Activated naive CD4-positive, alpha-beta T cell treated with anti-CD3 and anti-CD28 coated beads for 36 hours (primary cell): ENCODE measurements at regions not wholly inside any gene's neighbourhood (a gene's known extent, or its start where the extent isn't known, plus 50 kb on each side); places are given as distances from the start of the nearest gene placed in this dataset.

ENCODE experiments used
- CTCF ChIA-PET: fragments of 350-600 bp; sonication (Branson Sonifier 250); formaldehyde crosslinking; loops from one replicate; lab custom pipeline; 2021; ENCODE audit warnings: antibody characterized with exemption; lab: Charles Lee
- DNase-seq: peaks from one replicate; pipeline ENCODE4 v3.0.0-alpha.2; 2020
- H3K27ac Mint-ChIP-seq: one replicate; pipeline ENCODE4 v1.8.0; 2021; ENCODE audit warnings: mild to moderate bottlenecking, mixed read lengths
- H3K27me3 Mint-ChIP-seq: one replicate; pipeline ENCODE4 v1.8.0; 2021; ENCODE audit warnings: low read depth, mixed read lengths
- H3K36me3 Mint-ChIP-seq: one replicate; pipeline ENCODE4 v1.8.0; 2021; ENCODE audit warnings: low read depth, mixed read lengths
- H3K4me1 Mint-ChIP-seq: one replicate; pipeline ENCODE4 v1.8.0; 2021; ENCODE audit warnings: low read depth, mixed read lengths
- H3K4me3 Mint-ChIP-seq: one replicate; pipeline ENCODE4 v1.8.0; 2021; ENCODE audit warnings: mild to moderate bottlenecking, moderate library complexity, mixed read lengths
- H3K9me3 Mint-ChIP-seq: one replicate; pipeline ENCODE4 v1.8.0; 2021; ENCODE audit warnings: mixed read lengths
- intact Hi-C: fragments of 100-400 bp; cut with micrococcal nuclease; formaldehyde crosslinking; loops from one replicate; pipeline ENCODE4 v1.15.1; 2023

GRCh38 chr5:89418407-89419085, 535.6 kb upstream of the MEF2C start:
- Mint-ChIP-seq H3K27ac (no peak overlapping the region), H3K4me3 (no peak overlapping the region), H3K27me3 (no peaks in the 10 kb centered on the region), H3K4me1 (no peaks in the 10 kb centered on the region), H3K36me3 (no peaks in the 10 kb centered on the region), H3K9me3 (peaks cover 1% of the 10 kb centered on the region)
- intact Hi-C loops: no loop called here
- CTCF ChIA-PET: no interaction called here
- no peak for DNase-seq

DNA sequence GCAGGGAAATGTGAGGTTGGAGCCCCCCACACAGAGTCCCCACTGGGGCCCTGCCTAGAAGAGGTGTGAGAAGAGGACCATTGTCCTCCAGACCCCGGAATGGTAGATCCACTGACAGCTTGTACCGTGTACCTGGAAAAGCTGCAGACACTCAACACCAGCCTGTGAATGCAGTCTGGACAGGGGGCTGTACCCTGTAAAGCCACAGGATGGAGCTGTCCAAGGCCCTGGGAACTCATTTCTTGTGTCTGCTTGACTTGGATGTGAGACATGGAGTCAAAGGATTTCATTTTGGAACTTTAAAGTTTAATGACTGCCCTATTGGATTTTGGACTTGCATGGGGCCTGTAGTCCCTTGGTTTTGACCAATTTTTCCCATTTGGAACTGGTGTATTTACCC, 535.0 kb upstream of the MEF2C start:
- H3K27me3 Mint-ChIP-seq: no peaks in the 10 kb centered on the region
- no peak for DNase-seq
- no peak overlapping the region for H3K27ac Mint-ChIP-seq
- peaks cover 1% of the 10 kb centered on the region for H3K9me3 Mint-ChIP-seq
- no peak overlapping the region for H3K4me3 Mint-ChIP-seq
- H3K36me3 Mint-ChIP-seq: no peaks in the 10 kb centered on the region
- no peaks in the 10 kb centered on the region for H3K4me1 Mint-ChIP-seq
- intact Hi-C loops: no loop called here
- CTCF ChIA-PET: no interaction called here

- Mint-ChIP-seq H3K4me1 (no peaks in the 10 kb centered on the region), H3K27ac (no peak overlapping the region)
- CTCF ChIA-PET: no interaction called here
These were observed 534.5 kb upstream of the MEF2C start for GRCh38 chr5:89417515-89417914.

GRCh38 chr5:89411891-89412290, 528.9 kb upstream of the MEF2C start:
- Mint-ChIP-seq H3K4me3 (no peak overlapping the region), H3K36me3 (no peaks in the 10 kb centered on the region), H3K27ac (no peak overlapping the region), H3K4me1 (no peaks in the 10 kb centered on the region), H3K27me3 (no peaks in the 10 kb centered on the region), H3K9me3 (no peaks in the 10 kb centered on the region)
- DNase-seq: no peak
- CTCF ChIA-PET: no interaction called here
- intact Hi-C loops: no loop called here

More at GRCh38 chr5:89417515-89417914, 534.5 kb upstream of the MEF2C start:
- no peak overlapping the region for H3K4me3 Mint-ChIP-seq
- no peak for DNase-seq
- no peaks in the 10 kb centered on the region for H3K27me3 Mint-ChIP-seq
- H3K36me3 Mint-ChIP-seq: no peaks in the 10 kb centered on the region
- H3K9me3 Mint-ChIP-seq: peaks cover 1% of the 10 kb centered on the region
- intact Hi-C loops: no loop called here

- CTCF ChIA-PET: no interaction called here
These were observed 524.1 kb upstream of the MEF2C start for GRCh38 chr5:89407054-89407453.

DNA sequence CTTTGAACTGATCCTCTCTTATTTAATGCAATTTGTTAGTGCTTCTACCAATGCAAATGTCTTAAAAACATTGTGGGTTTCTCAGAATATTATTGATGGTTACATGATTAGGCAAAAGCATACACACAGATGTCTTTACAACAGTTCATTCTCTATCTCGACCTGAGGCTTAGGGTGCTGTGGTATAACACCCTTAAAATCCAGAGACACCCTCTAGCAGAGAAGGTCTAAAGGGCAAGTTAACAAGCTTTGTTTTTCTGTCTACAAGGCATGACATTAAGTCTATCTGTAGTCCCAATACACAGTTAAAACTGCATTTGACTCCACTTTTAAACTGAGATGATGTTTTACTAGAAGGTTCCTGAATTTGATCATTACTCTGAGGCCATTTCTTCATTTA, 518.7 kb upstream of the MEF2C start:
- Mint-ChIP-seq H3K27me3 (no peaks in the 10 kb centered on the region), H3K4me3 (no peak overlapping the region), H3K4me1 (peaks cover 5% of the 10 kb centered on the region), H3K36me3 (no peaks in the 10 kb centered on the region), H3K9me3 (no peaks in the 10 kb centered on the region), H3K27ac (no peak overlapping the region)
- intact Hi-C loops: no loop called here
- CTCF ChIA-PET: no interaction called here
- DNase-seq: no peak

More at GRCh38 chr5:89407054-89407453, 524.1 kb upstream of the MEF2C start:
- Mint-ChIP-seq H3K27ac (no peak overlapping the region), H3K4me3 (no peak overlapping the region), H3K4me1 (no peaks in the 10 kb centered on the region), H3K27me3 (no peaks in the 10 kb centered on the region), H3K36me3 (no peaks in the 10 kb centered on the region), H3K9me3 (no peaks in the 10 kb centered on the region)
- intact Hi-C loops: no loop called here
- no peak for DNase-seq

DNA sequence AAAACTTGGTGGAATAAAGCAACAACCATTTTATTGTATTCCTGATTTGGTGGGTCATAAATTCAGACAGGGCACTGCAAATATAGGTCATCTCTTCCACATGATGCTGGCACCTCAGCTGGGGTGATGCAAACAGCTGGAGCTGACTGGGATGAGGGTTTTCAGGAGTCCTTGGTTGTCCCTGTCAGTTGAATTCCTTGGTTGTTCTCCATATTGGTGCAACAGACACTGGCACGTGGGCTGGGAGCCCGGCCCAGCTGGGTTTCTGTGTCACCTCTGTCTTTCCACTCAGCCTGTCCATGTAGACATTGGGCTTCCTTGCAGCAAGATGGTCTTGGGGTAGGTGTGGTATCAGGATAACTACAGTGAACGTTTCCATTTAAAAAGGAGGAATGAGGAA, 518.0 kb upstream of the MEF2C start:
- Mint-ChIP-seq H3K27ac (no peak overlapping the region), H3K4me3 (no peak overlapping the region), H3K4me1 (peaks cover 5% of the 10 kb centered on the region), H3K36me3 (no peaks in the 10 kb centered on the region), H3K27me3 (no peaks in the 10 kb centered on the region), H3K9me3 (no peaks in the 10 kb centered on the region)
- no peak for DNase-seq
- CTCF ChIA-PET: no interaction called here
- intact Hi-C loops: no loop called here

DNA sequence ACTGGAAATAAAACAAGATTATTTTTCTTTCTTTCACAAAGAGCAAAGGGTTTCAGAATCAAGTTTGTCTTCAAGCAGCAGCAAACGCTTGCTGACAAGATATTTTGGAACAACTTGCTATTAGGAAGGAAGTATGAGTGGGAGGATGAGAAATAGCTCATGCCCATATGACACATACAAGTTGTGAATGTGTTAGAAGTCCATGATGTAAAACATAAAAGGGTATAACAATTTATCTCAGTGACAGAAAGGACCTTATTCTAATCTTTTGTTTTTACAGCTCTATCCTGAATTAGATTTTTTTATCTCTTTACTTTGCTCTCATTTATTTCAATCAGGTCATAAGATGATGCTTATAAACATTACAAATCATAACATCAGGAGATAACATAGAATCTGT, 516.6 kb upstream of the MEF2C start:
- Mint-ChIP-seq H3K4me3 (no peak overlapping the region), H3K27ac (no peak overlapping the region), H3K36me3 (no peaks in the 10 kb centered on the region), H3K27me3 (no peaks in the 10 kb centered on the region), H3K4me1 (peaks cover 5% of the 10 kb centered on the region), H3K9me3 (no peaks in the 10 kb centered on the region)
- DNase-seq: no peak
- CTCF ChIA-PET: interaction anchor here (1.0 kb wide), 1 partner anchor 11 kb away, joined by 3 read pairs; no protein-coding TSS in a partner anchor
- intact Hi-C loops: no loop called here

DNA sequence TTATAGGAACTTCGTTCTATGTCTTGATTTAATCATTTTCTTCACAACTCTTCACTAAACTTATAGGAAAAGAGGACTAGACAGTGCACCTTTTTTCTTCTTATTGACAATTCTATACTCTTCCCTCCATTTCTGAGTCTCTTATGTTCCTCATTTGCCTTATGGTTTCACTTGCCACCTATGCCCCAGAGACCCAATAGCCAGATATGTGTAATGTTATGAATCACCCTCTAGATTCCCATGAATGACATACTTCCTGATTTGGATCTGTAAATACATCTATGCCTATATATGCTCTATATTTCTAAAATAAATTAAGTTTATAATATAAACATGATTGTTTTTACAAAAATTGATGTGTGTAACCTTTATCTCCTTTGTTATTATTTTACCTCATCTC, 514.1 kb upstream of the MEF2C start:
- Mint-ChIP-seq H3K36me3 (no peaks in the 10 kb centered on the region), H3K4me1 (peaks cover 5% of the 10 kb centered on the region), H3K27me3 (no peaks in the 10 kb centered on the region), H3K27ac (no peak overlapping the region), H3K9me3 (no peaks in the 10 kb centered on the region), H3K4me3 (no peak overlapping the region)
- no peak for DNase-seq
- intact Hi-C loops: no loop called here
- CTCF ChIA-PET: no interaction called here

- Mint-ChIP-seq H3K27me3 (no peaks in the 10 kb centered on the region), H3K36me3 (no peaks in the 10 kb centered on the region), H3K4me1 (peaks cover 5% of the 10 kb centered on the region), H3K4me3 (no peak overlapping the region), H3K27ac (no peak overlapping the region), H3K9me3 (no peaks in the 10 kb centered on the region)
- CTCF ChIA-PET: no interaction called here
- no peak for DNase-seq
- intact Hi-C loops: no loop called here
These were observed 513.4 kb upstream of the MEF2C start for GRCh38 chr5:89396278-89396954.

DNA sequence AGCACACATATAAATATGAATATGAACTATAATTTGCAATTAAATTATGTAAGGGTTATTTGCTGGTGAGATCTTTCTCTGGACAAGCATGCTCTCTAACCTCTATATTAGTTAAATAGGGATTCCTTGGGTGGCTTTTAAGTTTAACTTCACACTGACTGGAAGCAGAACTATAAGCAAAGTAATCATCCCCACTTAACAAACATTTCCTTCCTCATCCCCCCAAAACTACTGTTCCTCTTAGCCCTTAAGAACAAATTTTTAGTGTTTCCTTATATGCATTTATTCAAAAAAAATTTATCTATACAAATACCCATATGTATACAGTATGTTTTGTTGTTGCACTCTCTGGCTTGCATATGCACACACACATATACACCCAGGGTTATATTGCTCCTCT, 512.1 kb upstream of the MEF2C start:
- no peaks in the 10 kb centered on the region for H3K27me3 Mint-ChIP-seq
- intact Hi-C loops: no loop called here
- H3K27ac Mint-ChIP-seq: no peak overlapping the region
- CTCF ChIA-PET: no interaction called here
- no peaks in the 10 kb centered on the region for H3K9me3 Mint-ChIP-seq
- DNase-seq: no peak
- H3K4me3 Mint-ChIP-seq: no peak overlapping the region
- H3K36me3 Mint-ChIP-seq: no peaks in the 10 kb centered on the region
- H3K4me1 Mint-ChIP-seq: peaks cover 5% of the 10 kb centered on the region

- CTCF ChIA-PET: interaction anchor here (0.7 kb wide), 1 partner anchor 11 kb away, joined by 3 read pairs; no protein-coding TSS in a partner anchor
- Mint-ChIP-seq H3K4me1 (no peaks in the 10 kb centered on the region), H3K27ac (no peak overlapping the region), H3K4me3 (no peak overlapping the region), H3K27me3 (no peaks in the 10 kb centered on the region), H3K9me3 (no peaks in the 10 kb centered on the region), H3K36me3 (no peaks in the 10 kb centered on the region)
- DNase-seq: no peak
- intact Hi-C loops: no loop called here
These were observed 505.9 kb upstream of the MEF2C start for GRCh38 chr5:89388872-89389271.

DNA sequence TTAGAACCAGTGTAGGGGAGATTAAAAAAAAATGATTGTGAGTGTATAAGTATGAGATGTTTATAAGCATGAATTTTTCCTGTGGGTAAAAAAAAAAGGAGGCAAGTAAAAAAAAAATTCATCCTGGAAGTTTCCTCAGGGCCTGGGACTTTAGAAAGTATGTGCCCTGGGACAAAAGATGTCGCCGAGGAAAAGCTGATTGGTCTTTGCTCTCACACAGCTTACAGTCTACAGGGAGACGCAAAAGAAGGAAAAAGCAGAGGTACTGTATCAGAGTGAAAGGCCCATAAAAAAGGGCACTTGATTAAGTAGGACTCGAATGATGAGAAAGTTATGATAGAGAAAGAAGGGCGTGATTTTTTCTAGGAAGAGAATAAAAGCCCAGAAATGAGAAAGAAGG, 501.4 kb upstream of the MEF2C start:
- CTCF ChIA-PET: no interaction called here
- H3K4me3 Mint-ChIP-seq: no peak overlapping the region

More for the DNA sequence above, 501.4 kb upstream of the MEF2C start:
- Mint-ChIP-seq H3K27ac (no peak overlapping the region), H3K27me3 (no peaks in the 10 kb centered on the region), H3K4me1 (no peaks in the 10 kb centered on the region), H3K36me3 (no peaks in the 10 kb centered on the region), H3K9me3 (no peaks in the 10 kb centered on the region)
- intact Hi-C loops: no loop called here
- no peak for DNase-seq
